ENCODE measurements at regions not wholly inside any gene's neighbourhood (a gene's known extent, or its start where the extent isn't known, plus 50 kb on each side); places are given as distances from the start of the nearest gene placed in this dataset.

DNA sequence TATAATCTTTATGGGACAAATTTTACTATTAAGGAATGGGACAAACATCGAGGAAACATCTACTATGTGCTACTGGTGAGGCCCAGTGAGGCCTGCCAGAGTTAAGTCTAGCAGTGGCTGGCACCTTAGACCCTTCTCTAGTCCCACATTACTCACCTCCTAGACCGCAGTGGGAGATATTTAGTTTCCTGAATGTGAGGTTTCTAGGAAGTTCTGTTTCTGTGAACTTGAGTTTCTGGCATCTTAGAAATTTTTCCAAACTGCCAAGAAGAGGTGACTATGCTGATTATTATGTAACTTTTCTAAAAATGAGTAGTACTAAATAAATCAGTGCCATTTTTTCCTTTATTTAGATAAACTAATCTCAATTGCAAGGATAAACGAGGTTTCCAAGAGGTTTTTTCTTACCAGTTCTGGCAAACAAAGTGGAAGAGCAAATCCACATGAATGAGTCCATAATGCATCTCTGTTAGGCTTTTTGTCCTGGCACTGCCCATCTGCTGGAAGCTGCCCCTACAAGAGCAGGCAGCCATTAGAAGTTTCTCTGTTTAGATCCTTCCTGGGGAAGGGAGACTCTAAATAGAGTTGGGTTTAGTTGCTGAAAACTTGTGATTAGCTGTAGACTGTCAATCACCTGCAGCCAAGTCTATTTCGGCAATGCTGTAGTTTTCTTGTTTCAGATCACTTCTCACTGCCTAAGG is 348.7 kb downstream of the MAN2A1 start:
- no peak for DNase-seq

DNA sequence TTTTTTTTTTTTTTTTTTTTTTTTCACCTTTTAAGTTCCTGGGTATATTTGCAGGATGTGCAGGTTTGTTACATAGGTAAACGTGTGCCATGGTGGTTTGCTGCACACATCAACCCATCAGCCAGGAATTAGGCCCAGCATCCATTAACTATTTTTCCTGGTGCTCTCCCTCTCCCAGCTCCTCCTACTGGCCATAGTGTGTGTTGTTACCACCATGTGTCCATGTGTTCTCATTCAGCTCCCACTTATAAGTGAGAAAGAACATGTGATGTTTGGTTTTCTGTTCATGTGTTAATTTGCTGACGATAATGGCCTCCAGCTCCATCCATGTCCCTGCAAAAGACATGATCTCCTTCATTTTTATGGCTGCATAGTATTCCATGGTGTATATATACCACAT is 350.5 kb downstream of the MAN2A1 start:
- DNase-seq = no peak

DNA sequence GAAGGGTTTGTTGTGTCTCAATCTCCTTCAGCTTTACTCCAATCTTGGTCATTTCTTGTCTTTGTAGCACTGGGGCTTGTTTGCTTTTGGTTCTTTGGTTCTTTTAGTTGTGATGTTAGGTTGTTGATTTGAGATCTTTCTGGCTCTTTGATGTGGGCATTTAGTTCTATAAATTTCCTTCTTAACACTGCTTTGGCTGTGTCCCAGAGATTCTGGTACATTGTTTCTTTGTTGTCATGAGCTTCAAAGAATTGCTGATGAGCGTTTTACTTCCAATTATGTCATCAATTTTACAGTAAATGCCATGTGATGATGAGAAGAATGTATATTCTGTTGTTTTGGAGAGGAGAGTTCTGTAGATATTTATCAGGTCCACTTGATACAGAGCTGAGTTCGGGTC is 353.3 kb downstream of the MAN2A1 start:
- no peak for DNase-seq

DNA sequence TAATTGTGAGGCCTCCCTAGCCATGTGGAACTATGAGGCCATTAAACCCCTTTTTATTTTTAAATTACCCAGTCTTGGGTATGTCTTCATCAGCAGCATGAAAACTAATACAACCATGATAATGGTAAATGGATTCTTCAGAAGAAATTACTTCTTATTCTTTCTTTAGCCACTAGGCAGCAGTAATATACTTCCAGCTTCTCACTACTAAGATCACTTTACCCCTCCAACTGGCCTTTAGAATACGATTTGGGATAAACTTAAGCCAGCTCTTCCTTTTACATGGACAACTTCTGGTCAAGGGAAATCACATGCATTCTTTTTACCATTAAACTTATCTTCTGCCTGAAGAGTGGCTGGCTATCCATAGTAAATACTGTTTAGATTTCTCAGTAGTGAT is 355.4 kb downstream of the MAN2A1 start:
- no peak for DNase-seq

DNA sequence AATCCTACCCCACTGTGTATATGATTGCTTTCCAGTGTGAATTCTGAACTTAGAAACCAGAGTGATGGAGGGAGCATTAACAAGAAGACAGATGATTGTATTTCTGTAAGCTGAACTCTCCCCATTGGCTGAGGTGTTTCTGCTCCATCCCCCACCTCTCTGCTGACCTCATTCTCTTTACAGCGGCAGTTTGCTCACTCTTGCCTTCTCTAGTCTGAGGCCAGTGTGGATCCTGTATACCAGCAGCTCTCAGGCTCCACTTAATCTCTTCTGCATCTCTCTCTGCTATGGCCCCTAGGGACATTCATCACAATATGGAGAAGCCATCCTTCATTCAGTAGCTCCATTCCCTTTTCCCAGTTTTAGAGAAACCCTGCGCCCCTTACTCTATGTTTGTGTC is 358.8 kb downstream of the MAN2A1 start:
- no peak for DNase-seq

DNA sequence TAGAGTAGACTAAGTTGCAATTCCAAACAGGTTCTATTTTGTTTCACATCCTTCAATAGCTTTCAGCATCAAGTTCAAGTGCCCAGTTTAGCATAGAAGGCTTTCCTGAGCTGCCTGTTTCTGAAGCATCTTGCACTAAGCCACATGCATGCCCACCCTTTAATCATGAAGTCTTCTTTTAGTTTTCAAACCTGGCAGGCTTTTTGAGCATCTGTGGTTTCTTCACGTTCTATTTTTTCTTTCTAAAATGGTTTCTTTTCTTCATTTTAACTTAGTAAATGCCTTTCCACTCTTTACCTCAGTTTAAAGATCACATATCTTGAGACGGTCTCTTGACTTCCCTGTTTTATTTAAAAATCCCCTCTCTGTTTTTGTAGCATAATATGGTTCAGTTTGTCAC is 360.1 kb downstream of the MAN2A1 start:
- DNase-seq = no peak

DNA sequence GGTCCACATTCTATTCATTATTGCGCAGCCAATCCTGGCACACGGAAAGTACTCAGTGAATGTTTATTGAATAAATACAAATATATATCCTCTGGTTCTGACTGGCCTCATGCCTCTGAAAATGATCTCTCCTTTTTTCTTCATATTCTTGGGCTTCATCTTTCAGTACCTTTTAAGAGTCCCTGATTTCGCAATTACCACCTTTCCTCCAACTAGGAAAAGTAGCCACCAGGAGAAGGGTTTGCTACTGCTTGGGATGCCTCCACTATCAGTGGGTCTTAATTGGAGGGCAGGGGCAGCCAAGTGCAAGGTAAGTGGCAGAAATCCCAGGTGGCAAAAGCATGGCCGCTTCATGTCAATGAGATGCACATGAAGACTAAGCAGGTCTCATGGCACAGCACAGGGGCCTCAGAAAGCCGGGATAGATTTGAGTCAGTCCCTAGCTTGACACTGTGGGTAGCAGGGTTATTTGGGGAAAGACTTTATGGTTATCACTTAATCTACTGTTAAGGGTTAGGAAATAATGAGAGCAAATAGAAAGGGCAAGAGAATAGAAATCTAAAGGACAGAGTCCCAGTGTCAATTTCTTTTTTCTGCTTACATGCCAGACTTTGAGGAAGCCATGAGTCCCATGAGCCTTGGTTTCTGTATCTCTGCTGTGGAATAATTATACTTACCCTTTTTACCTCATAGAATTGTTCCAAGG is 361.1 kb downstream of the MAN2A1 start:
- DNase-seq = no peak

DNA sequence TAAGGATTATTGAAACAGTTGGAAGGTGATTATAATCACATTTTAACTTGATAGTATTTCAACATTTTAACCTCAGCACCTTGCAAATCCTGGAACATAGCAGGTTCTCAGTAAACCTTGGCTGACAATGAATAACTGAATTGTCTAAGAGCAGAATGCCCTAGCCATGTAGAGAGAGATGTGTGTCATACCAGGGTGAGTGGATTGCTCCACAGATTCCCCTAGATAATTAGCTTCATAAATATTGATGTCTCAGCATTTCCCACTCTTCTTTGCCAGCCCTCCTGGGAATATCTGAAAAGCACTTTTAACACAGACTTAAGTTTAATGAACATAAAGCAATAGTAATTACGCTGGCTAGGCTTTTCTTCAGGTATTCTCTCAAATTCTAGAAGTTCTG is 363.5 kb downstream of the MAN2A1 start:
- no peak for DNase-seq

DNA sequence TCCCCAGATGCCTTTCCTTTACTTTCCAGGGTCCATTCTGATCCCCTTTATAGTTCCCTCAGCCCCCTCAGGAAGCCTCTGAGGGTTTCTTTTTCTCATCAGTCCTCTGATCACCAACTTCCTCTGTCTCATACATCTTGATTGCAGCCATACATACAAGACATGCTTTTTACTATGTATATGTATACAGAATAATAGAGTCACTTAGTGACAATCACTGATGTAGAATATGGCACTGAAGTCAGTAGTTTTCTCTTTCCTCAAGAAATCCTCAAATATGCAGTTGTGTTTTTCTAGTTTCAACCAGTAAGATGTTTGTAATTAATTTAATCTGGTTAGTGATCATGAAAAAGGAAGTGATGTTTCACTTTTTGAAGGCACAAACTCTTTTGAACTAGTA is 364.1 kb downstream of the MAN2A1 start:
- DNase-seq = peak in 1 of 5 experiments; percentile 69

DNA sequence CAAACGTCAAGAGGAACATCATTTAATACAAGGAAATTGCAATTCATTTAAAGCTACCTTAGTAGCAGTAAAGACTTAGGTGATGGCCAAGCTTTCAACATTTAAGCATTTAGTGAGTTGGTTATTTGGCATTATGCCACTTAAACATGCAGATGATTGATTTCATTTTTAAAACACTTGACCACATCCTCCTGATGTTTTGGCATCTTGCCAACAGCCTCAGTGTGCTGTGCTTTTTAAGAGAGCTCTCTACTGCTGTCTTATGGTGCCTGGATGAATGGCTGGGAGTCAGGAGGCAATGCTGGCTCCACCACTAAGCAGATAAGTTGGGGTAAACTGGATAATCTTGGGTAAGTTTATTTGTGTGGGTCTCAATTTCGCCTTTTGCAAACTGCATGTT is 364.5 kb downstream of the MAN2A1 start:
- DNase-seq = peak in 4 of 5 experiments; percentile 3 to 97 (median 61)

DNA sequence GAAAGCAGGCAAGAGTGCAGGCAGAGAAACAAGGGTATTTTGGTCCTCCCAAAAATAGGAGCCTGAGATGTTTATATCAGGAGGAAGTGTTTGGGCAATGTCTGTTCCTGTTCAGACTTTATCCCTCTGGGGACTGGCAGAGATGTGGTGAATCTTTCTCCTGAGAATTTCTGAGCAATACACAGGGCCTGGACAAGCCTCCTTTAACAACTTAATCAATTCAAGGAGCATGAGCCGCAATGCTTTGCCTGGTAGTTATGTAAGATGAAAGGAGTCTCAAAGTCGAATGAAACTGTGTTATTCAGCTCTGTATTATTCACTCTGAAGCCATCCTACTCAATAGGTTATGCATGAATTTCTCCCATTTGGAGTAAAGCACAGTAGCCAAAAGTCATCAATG is 365.6 kb downstream of the MAN2A1 start:
- DNase-seq = no peak

DNA sequence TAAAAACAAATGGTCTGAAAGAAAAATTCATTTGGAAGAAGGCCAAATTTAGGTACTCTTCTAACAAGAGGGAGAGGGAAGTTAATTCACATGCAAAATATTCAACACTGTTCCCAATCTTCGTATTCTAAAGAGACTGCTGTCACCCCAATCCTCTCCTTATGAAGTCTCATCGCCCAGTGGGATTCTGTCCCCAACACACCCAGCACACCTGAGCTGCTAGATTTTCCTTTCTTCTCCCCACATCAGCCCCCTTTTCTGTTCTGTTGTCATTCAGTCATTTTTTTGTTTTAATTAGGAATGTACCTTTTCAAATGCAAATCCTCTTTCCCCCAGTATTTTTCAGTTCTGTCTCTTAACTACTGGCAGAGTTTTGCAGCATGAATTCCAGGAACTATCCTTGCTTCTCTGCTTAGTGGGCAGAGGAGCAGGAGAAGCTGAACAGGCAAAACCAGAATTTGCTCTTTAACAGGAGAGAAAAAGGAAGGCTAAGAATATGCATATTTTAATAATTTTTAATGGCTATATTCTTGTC is 366.9 kb downstream of the MAN2A1 start:
- no peak for DNase-seq

DNA sequence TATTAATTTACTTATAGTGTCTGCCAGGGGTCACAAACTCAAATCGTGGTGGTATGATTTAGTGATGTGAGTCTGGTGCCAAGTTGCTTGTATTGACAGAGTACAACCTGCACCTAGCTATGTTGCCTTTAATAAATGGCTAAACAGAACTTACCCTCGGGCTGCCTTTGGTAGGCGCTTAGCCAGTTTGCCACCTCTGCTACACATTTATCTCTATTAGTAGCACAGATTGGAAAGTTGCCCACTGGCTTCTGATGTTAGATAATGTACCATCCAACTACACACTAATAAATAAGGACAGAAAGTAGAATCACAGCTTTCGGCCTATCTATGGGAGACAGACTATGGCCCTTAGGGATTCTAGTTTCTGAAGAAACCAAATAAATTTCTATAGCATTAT is 368.4 kb downstream of the MAN2A1 start:
- DNase-seq = no peak

DNA sequence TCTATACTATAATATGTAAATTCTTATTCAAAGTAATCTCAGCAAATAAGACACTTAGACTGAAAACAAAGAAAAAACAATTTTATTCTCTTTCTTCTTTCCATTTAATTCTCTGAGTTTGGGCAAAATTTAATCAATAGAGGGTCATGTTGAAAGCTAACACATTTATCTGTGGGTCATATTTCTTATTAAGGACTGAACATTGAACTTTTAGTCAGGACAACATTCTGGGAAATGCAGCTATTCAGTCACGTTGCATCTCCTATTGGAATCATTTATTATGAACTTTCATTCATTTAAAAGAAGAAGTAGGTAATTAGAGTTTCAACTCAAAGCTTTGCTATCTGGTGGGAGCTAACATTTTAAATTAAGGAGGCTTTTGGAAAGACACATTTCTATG is 372.5 kb downstream of the MAN2A1 start:
- DNase-seq = no peak

DNA sequence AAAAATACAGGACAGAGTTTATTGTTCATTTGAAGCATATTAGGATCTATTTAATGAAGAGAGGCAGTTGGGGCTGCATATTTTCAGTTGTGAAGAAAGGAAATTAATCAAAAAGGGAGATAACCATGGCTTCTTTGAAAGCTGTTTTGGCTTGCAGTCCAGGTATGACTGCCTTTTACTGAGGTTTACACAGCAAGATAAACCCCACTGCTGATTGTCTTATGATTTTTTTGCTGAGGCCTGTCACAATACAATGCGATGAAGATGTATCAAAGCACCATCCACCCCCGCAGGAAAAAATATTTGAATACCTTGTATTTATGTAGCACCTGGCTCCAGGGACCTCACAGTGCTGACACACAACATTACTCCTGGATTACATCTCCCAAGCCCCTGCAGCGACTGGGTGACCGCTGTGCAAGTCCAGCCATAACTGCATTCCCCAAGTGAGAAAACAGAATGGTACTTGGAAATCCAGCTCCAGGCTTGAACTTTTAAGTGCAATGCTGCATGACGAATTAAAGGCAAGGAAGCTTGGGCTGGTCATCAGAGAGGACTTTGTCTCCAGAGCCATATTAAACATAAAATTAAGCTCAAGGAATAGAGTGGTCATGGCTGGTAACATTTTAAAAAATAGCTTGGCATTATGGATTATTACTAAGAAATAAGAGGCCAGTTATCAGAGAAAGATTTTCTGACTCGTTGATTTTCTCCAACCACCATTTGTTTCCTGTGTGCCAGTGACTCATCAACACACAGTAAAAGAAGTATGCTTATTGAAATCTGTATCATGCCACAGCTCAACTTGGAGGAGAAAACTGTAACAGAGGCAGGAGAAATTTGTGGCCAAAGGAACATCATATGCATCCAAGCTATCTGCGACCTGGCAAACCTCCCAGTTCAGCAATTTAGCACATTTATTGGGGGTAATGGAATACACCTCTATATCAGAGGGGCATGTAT is 374.2 kb downstream of the MAN2A1 start:
- peak in 1 of 5 experiments; percentile 65 for DNase-seq

DNA sequence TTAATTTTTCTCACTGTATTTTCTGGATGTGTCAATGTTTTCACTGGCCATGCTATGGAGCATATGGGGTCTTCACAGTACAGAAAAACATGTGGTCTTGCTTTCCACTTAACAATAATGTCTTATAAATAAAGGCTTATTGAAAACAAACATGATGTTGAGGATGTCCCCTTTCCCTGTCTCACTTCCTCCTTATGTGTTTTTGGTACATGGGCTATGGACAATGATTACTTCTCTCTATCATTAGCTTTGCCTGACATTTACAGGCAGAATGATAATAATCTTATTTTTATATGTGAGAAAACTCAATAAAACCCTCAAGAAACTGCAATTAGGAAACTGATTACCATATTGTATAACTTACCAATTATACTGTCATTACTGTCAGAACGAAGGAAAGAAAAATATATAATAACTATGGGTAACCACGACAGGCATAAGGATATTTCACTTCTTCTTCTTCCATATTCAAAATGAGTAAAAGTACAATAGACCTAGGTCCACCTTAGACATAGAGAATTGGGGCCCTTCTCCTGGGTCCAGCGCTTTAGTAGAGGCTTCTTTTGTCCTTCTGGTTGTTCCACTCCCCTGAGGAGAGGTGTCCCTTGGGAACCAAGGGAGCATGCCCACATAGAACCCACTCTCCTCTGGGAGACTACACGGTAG is 375.0 kb downstream of the MAN2A1 start:
- no peak for DNase-seq

DNA sequence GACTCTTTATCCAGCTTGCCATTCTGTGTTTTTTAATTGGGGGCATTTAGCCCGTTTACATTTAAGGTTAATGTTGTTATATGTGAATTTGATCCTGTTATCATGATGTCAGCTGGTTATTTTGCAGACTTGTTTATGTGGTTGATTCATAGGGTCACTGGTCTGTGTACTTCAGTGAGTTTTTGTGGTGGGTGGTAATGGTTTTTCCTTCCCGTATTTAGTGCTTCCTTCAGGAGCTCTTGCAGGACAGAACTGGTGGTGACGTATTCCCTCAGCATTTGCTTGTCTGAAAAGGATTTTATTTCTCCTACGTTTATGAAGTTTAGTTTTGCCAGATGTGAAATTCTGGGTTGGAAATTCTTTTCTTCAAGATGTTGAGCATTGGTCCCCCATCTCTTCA is 381.1 kb downstream of the MAN2A1 start:
- no peak for DNase-seq

DNA sequence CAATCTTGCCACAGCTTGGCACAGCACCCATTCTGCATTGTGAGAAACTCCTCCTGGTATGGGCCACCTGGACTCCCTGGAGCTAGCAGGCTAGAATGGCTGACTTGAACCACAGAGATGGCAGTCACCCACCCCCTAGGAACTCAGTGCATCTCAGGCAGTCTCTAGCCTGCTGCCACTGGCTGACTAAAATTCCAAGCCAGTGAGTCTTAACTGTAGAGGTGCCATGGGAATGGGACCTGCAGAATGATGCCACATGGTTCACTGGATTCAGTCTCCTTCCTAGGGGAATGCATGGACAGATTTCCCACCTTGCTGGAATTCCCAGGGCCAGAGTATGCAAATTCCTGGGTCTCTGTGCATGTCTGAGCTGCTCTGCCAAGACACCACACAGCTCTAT is 382.9 kb downstream of the MAN2A1 start:
- DNase-seq = no peak

DNA sequence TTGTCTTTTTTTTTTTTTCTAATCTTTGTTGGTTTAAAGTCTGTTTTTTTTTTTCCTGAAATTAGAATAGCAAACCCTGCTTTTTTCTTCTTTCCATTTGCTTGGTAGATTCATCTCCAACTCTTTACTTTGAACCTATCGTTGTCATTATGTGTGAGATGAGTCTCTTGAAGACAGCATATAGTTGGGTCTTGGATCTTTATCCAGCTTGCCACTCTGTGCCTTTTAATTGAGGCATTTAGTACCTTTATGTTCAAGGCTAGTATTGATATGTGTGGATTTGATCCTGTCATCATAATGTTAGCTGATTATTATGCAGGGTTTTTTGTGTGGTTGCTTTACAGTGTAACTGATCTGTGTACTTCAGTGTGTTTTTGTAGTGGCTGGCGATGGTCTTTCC is 383.8 kb downstream of the MAN2A1 start:
- DNase-seq = no peak

DNA sequence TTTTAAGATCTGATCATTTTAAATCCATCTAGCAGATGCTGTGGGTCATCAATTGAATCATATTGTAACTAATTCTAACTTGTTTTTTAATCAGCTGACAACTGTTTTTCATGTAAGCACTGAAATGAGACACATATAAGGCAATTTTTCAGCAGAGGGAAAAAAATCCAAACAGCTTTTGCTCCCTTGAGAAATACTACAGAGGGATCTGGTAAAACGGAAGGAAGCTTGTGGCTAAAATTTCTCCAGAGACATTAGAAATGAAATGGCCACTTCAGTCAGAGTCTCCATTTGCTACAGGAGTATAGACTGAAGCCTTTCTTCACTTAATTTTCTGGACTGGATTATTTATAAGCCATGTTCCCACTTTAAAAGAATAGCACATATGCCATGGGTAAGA is 385.9 kb downstream of the MAN2A1 start:
- no peak for DNase-seq

DNA sequence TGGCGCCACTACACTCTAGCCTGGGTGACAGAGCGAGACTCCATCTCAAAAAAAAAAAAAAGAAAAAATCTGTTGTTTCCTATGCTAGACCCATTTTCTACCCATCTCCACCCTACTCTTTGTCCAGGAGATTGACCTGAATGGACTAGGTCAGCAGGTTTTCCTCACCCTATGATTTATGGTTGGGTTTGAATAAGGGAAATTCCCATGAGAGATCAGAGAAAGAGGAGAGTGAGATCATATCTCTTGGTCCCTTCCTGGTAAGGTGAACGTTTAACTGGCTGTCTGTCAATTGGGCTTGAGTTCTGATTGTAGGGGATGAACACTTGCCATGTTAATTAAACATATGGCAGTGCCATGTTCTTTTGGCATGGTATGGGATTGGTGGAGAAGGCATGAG is 387.4 kb downstream of the MAN2A1 start:
- no peak for DNase-seq

DNA sequence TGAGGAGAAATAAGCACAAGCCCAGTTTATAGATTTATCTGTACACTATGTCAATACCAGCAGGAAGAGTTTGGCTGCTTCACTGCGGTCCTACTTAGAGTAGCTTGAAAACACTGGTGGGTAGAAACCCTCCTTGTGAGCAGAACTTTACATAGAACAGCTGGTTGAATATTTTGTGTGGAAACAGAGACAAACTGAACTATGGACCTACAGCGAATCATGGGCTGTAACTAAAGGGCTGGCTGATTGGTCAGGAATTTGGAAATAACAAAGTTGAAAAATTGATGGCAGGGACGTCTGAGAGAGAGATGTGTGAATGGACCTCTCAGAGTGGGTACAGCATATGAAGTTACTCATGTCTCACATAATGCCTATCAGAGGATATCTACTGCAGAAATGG is 392.5 kb downstream of the MAN2A1 start:
- DNase-seq = no peak

DNA sequence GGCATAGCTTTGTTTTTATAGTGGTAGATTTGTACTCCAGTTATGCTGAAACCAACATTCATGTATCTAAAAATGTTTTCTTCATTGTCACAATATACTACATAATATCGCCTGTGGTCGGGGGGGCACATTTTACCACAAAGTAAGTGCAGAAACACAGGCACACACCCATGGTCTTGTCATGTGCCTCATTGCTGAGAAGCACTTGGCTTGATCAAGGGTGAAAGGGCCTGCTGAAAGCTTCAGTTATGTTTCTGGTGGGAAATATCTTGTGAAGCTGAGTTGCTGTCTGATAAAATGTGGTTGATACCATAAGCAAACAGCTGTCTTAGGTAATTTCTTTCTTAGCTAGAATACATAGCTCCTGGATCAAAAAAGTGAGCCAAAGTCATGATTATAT is 393.1 kb downstream of the MAN2A1 start:
- no peak for DNase-seq

All from T-helper 2 cell (primary cell).